Esophagus squamous epithelium (tissue), 5 donors: ENCODE measurements at regions not wholly inside any gene's neighbourhood (a gene's known extent, or its start where the extent isn't known, plus 50 kb on each side); places are given as distances from the start of the nearest gene placed in this dataset.
"Not testable (repeated sequence)": the region's sequence is repeated elsewhere in the genome, so short reads cannot be mapped to it uniquely, and the experiment has no call there.

ENCODE experiments used
- DNase-seq: peaks from one replicate; lab custom pipeline; 2025; lab: John Stamatoyannopoulos, UW
- H3K27ac ChIP-seq, 4 donors: fragments of 200-600 bp; sonication (generic); one replicate each; pipeline ENCODE4 v1.5.1; 2016 to 2019; ENCODE audit warnings: mild to moderate bottlenecking in 1 of 4
- H3K27me3 ChIP-seq, 4 donors: fragments of 200-600 bp; sonication (generic); 1 replicate in 3 of 4; 2 replicates in 1 of 4; pipeline versions ENCODE4 v1.5.1 to v1.6.0; 2017 to 2021; ENCODE audit warnings: antibody characterized with exemption in 1 of 4
- H3K36me3 ChIP-seq, 3 donors: fragments of 200-600 bp; sonication (generic); one replicate each; pipeline ENCODE4 v1.5.1; 2016 to 2019
- H3K4me1 ChIP-seq, 3 donors: fragments of 200-600 bp; sonication (generic); one replicate each; pipeline ENCODE4 v1.5.1; 2017 to 2019
- H3K4me3 ChIP-seq, 4 donors: fragments of 200-600 bp; sonication (generic); 1 replicate in 3 of 4; 2 replicates in 1 of 4; pipeline ENCODE4 v1.5.1; 2016 to 2019; ENCODE audit warnings: mild to moderate bottlenecking in 2 of 4, moderate library complexity in 1 of 4
- H3K9me3 ChIP-seq, 3 donors: fragments of 200-600 bp; sonication (generic); one replicate each; pipeline ENCODE4 v1.5.1; 2016 to 2019
- CTCF ChIP-seq, 6 experiments: fragments of 450-650 bp in 4 of 6; fragments of 200-600 bp in 2 of 6; sonication (generic) in 2 of 6; IDR thresholded peaks; one replicate each; pipeline ENCODE4 v1.5.1; 2016 to 2019; ENCODE audit warnings: antibody characterized with exemption in 6 of 6, mild to moderate bottlenecking in 4 of 6, moderate library complexity in 4 of 6
- POLR2A ChIP-seq, 4 donors: fragments of 450-650 bp; IDR thresholded peaks; one replicate each; pipeline ENCODE4 v1.6.1; 2017; ENCODE audit warnings: antibody characterized with exemption in 4 of 4, mild to moderate bottlenecking in 4 of 4, moderate library complexity in 3 of 4
- WGBS, 2 donors: methylation state at CpG; one replicate each; pipeline ENCODE4 v1.1.5; 2018; 5-methylcytosine and 5-hydroxymethylcytosine counted together
- intact Hi-C: fragments of 100-400 bp; cut with DNase I; formaldehyde crosslinking; loops from one replicate; pipeline ENCODE4 v1.15.0; 2022
- donor health status: DM: yes; HTN: yes; CAD: no.

GRCh38 chr12:5273709-5274108 lies 158.2 kb upstream of the NTF3 start:
- WGBS, 2 donors: 51 to 60% methylated on average over 4 to 8 of the region's 8 CpGs
- TF ChIP-seq CTCF (IDR thresholded peaks at IDR 0.05): no peak
- no peak for TF ChIP-seq POLR2A (IDR thresholded peaks at IDR 0.05)
- no peaks in the 10 kb centered on the region for H3K9me3 ChIP-seq
- H3K4me1 ChIP-seq: peaks cover 0 to 19% (median 5%) of the 10 kb centered on the region in 3 donors
- no peak overlapping the region for H3K4me3 ChIP-seq
- peaks cover 0 to 6% (median 0%) of the 10 kb centered on the region in 4 donors for H3K27me3 ChIP-seq
- H3K27ac ChIP-seq: no peak overlapping the region
- H3K36me3 ChIP-seq: no peaks in the 10 kb centered on the region
- intact Hi-C loops: no loop called here
- DNase-seq: no peak

DNA sequence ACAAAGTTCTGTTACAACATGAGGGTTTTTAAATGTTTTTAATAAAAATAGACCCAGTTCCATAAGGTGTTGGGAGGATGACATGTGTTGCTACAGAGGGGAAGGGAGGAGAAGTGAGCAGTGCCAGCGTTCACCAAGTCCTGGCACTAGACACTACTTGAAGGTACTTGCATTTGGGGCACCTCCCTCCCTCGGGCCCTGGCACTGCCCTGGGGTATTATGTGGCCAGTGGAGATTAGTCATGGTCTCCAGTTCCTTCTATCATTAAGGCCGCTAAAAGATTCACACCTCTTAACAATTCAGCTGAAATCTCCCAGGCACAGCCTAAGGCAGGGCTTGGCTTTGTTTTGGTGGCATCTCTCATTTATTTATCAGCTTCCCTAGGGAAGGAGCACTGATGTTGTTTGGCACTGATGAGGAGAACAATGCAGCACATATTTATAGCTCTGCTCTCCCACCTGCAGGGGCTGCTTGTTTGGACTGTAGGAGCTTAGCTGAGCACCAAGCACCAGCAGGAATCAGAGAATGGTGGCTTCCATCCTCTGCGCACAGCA lies 155.5 kb upstream of the NTF3 start:
- no peak overlapping the region for H3K27ac ChIP-seq
- H3K4me1 ChIP-seq: peaks cover 0 to 19% (median 5%) of the 10 kb centered on the region in 3 donors
- 32 to 47% methylated on average over 2 of the region's 4 CpGs for WGBS, 2 donors
- DNase-seq: no peak
- H3K27me3 ChIP-seq: peaks cover 0 to 6% (median 0%) of the 10 kb centered on the region in 4 donors
- no peak overlapping the region for H3K4me3 ChIP-seq
- intact Hi-C loops: no loop called here
- no peak for TF ChIP-seq CTCF (IDR thresholded peaks at IDR 0.05)
- no peaks in the 10 kb centered on the region for H3K36me3 ChIP-seq
- H3K9me3 ChIP-seq: no peaks in the 10 kb centered on the region

GRCh38 chr12:5280086-5280485 lies 151.8 kb upstream of the NTF3 start:
- Histone ChIP-seq H3K9me3 (no peaks in the 10 kb centered on the region), H3K4me1 (peaks cover 0 to 14% (median 5%) of the 10 kb centered on the region in 3 donors), H3K27me3 (peaks cover 0 to 4% (median 0%) of the 10 kb centered on the region in 4 donors), H3K27ac (no peak overlapping the region), H3K36me3 (no peaks in the 10 kb centered on the region), H3K4me3 (no peak overlapping the region)
- DNase-seq: no peak
- TF ChIP-seq CTCF (IDR thresholded peaks at IDR 0.05): no peak
- no peak for TF ChIP-seq POLR2A (IDR thresholded peaks at IDR 0.05)
- 85 to 92% methylated on average over 5 of the region's 5 CpGs for WGBS, 2 donors
- intact Hi-C loops: no loop called here

DNA sequence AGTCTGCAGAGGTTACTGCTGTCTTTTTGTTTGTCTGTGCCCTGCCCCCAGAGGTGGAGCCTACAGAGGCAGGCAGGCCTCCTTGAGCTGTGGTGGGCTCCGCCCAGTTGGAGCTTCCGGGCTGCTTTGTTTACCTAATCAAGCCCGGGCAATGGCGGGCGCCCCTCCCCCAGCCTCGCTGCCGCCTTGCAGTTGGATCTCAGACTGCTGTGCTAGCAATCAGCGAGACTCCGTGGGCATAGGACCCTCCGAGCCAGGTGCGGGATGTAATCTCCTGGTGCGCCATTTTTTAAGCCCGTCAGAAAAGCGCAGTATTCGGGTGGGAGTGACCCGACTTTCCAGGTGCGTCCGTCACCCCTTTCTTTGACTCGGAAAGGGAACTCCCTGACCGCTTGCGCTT lies 141.5 kb upstream of the NTF3 start:
- intact Hi-C loops, H3K4me3 ChIP-seq, H3K27me3 ChIP-seq, H3K9me3 ChIP-seq, H3K27ac ChIP-seq, DNase-seq, H3K36me3 ChIP-seq, H3K4me1 ChIP-seq: not testable (repeated sequence)
- WGBS, 2 donors: 90 to 93% methylated on average over 3 to 6 of the region's 21 CpGs

- intact Hi-C loops: no loop called here
- no peak for TF ChIP-seq CTCF (IDR thresholded peaks at IDR 0.05)
- no peak for TF ChIP-seq POLR2A (IDR thresholded peaks at IDR 0.05)
- DNase-seq: no peak
- Histone ChIP-seq H3K27me3 (no peaks in the 10 kb centered on the region), H3K4me3 (no peak overlapping the region), H3K36me3 (no peaks in the 10 kb centered on the region), H3K9me3 (no peaks in the 10 kb centered on the region), H3K4me1 (peaks cover 0 to 11% (median 0%) of the 10 kb centered on the region in 3 donors), H3K27ac (no peak overlapping the region)
- WGBS, 2 donors: 80 to 86% methylated on average over 5 of the region's 5 CpGs
Observed at GRCh38 chr12:5292651-5293050, 139.3 kb upstream of the NTF3 start.

DNA sequence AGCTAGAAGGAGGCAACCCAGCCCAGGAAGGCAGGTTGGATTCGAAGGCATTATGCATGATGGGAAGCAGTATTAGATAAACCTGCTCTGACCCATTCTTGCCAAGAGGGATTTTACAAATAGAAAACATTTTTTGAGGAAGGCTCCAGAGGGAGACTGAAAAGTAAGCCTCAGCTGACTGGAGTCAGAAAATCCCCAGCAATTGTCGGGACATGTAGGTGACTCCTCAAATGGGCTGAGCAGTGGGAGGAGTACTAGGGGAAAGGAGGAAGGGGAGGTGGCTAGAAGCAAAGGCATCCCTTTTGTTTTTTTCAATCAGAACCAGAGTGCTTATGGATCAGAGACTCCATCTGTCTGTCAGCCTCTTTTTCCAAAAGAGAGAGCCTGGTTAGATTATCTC lies 138.1 kb upstream of the NTF3 start:
- intact Hi-C loops: no loop called here
- TF ChIP-seq CTCF (IDR thresholded peaks at IDR 0.05): no peak
- no peak for TF ChIP-seq POLR2A (IDR thresholded peaks at IDR 0.05)
- Histone ChIP-seq H3K4me1 (peaks cover 0 to 11% (median 0%) of the 10 kb centered on the region in 3 donors), H3K4me3 (no peak overlapping the region), H3K27me3 (no peaks in the 10 kb centered on the region), H3K27ac (no peak overlapping the region), H3K9me3 (no peaks in the 10 kb centered on the region), H3K36me3 (no peaks in the 10 kb centered on the region)
- no peak for DNase-seq
- 29 to 36% methylated on average over 2 of the region's 2 CpGs for WGBS, 2 donors
